IMR-90 (cell line): ENCODE measurements at regions not wholly inside any gene's neighbourhood (a gene's known extent, or its start where the extent isn't known, plus 50 kb on each side); places are given as distances from the start of the nearest gene placed in this dataset.

Source experiments
- ATAC-seq: fragments of 200-7000 bp; cut with Tn5 transposase; 2 replicates; pipeline ENCODE4 v1.9.1; 2020; ENCODE audit warnings: low read depth, mild to moderate bottlenecking, moderate library complexity
- BruUV-seq: library from RNA; stranded (reverse); fragments of 400-500 nt; replicated peaks from 2 replicates; lab custom pipeline; 2021; lab: Mats Ljungman, UMichigan
- CTCF ChIA-PET: fragments of 300-600 bp; formaldehyde crosslinking; extraction: SDS; loops from one replicate; lab custom pipeline; 2021; ENCODE audit warnings: antibody characterized with exemption; lab: Yijun Ruan, JAX
- POLR2A ChIA-PET: fragments of 300-600 bp; sonication (Branson Sonifier 250); formaldehyde crosslinking; loops from one replicate; lab custom pipeline; 2022; ENCODE audit warnings: antibody characterized with exemption; ENCODE audit not compliant: unreplicated experiment; lab: Charles Lee
- DNase-seq: peaks from one replicate; pipeline ENCODE4 v3.0.0; 2013
- H2AFZ ChIP-seq: replicated peaks from 2 replicates; pipeline ENCODE3; 2013; ENCODE audit warnings: low read length, mild to moderate bottlenecking; ENCODE audit not compliant: poor library complexity
- H2AK5ac ChIP-seq: 2 replicates; pipeline ENCODE4 v1.6.1; 2013; ENCODE audit warnings: low read depth, low read length, inconsistent platforms
- H2AK9ac ChIP-seq: replicated peaks from 2 replicates; pipeline ENCODE3; 2013; ENCODE audit warnings: mild to moderate bottlenecking, low read depth, low read length, moderate library complexity; ENCODE audit not compliant: poor library complexity
- H2BK120ac ChIP-seq: 2 replicates; pipeline ENCODE4 v1.6.1; 2013; ENCODE audit warnings: low read depth, low read length, inconsistent platforms
- H2BK15ac ChIP-seq: 3 replicates; pipeline ENCODE4 v1.6.1; 2013; ENCODE audit warnings: low read depth, low read length, inconsistent platforms
- H2BK20ac ChIP-seq: 2 replicates; pipeline ENCODE4 v1.6.1; 2013; ENCODE audit warnings: low read depth, mild to moderate bottlenecking, inconsistent platforms, low read length, moderate library complexity
- H2BK5ac ChIP-seq: 2 replicates; pipeline ENCODE4 v1.6.1; 2013; ENCODE audit warnings: mild to moderate bottlenecking, low read depth, low read length, inconsistent platforms; ENCODE audit not compliant: poor library complexity, severe bottlenecking
- H3K14ac ChIP-seq: replicated peaks from 2 replicates; pipeline ENCODE4 v1.6.1; 2013; ENCODE audit warnings: low read depth, low read length, inconsistent platforms
- H3K18ac ChIP-seq: 2 replicates; pipeline ENCODE4 v1.6.1; 2013; ENCODE audit warnings: low read depth, low read length, control low read depth
- H3K23ac ChIP-seq: 2 replicates; pipeline ENCODE4 v1.6.1; 2013; ENCODE audit warnings: low read depth, low read length, inconsistent platforms
- H3K27ac ChIP-seq: 2 replicates; pipeline ENCODE4 v1.5.1; 2013; ENCODE audit warnings: mild to moderate bottlenecking, control low read depth, low read length; ENCODE audit not compliant: insufficient read depth
- H3K27me3 ChIP-seq: 2 replicates; pipeline ENCODE4 v1.6.1; 2013; ENCODE audit warnings: low read length; ENCODE audit not compliant: control insufficient read depth, insufficient read depth
- H3K36me3 ChIP-seq: 2 replicates; pipeline ENCODE4 v1.6.1; 2013; ENCODE audit warnings: low read length, mixed read lengths; ENCODE audit not compliant: control insufficient read depth, insufficient read depth
- H3K4ac ChIP-seq: 2 replicates; pipeline ENCODE4 v1.6.1; 2013; ENCODE audit warnings: low read depth, low read length, inconsistent platforms
- H3K4me1 ChIP-seq: 2 replicates; pipeline ENCODE4 v1.6.1; 2013; ENCODE audit warnings: low read length, mixed read lengths; ENCODE audit not compliant: control insufficient read depth, insufficient read depth
- H3K4me2 ChIP-seq: 2 replicates; pipeline ENCODE4 v1.6.1; 2013; ENCODE audit warnings: low read depth, mild to moderate bottlenecking, control low read depth, low read length, moderate library complexity
- H3K4me3 ChIP-seq: 2 replicates; pipeline ENCODE4 v1.5.1; 2013; ENCODE audit warnings: low read depth, mild to moderate bottlenecking, control low read depth, low read length, moderate library complexity; ENCODE audit not compliant: insufficient read depth
- H3K56ac ChIP-seq: 2 replicates; pipeline ENCODE4 v1.6.1; 2013; ENCODE audit warnings: low read length, inconsistent platforms; ENCODE audit not compliant: insufficient read depth; ENCODE audit errors: extremely low read depth
- H3K79me1 ChIP-seq, 2 experiments: 2 replicates each; pipeline ENCODE4 v1.6.1; 2013; ENCODE audit warnings: low read length in 2 of 2, inconsistent platforms in 1 of 2, low read depth in 1 of 2
- H3K9ac ChIP-seq: 2 replicates; pipeline ENCODE4 v1.6.1; 2013; ENCODE audit warnings: low read depth, low read length, control low read depth
- H3K9me1 ChIP-seq: 2 replicates; pipeline ENCODE4 v1.6.1; 2013; ENCODE audit warnings: low read length, inconsistent platforms; ENCODE audit not compliant: insufficient read depth
- H3K9me3 ChIP-seq: 2 replicates; pipeline ENCODE4 v1.6.1; 2013; ENCODE audit warnings: low read length; ENCODE audit not compliant: control insufficient read depth, insufficient read depth
- H4K20me1 ChIP-seq: 2 replicates; pipeline ENCODE4 v1.6.1; 2013; ENCODE audit warnings: low read length, inconsistent platforms; ENCODE audit not compliant: insufficient read depth
- H4K5ac ChIP-seq: 2 replicates; pipeline ENCODE4 v1.6.1; 2013; ENCODE audit warnings: mild to moderate bottlenecking, low read depth, low read length, control low read depth
- H4K8ac ChIP-seq, 2 experiments: 2 replicates each; pipeline ENCODE4 v1.6.1; 2013; ENCODE audit warnings: low read depth in 2 of 2, low read length in 2 of 2, control low read depth in 1 of 2, inconsistent platforms in 1 of 2
- H4K91ac ChIP-seq: 2 replicates; pipeline ENCODE4 v1.6.1; 2013; ENCODE audit warnings: low read depth, low read length, inconsistent platforms; ENCODE audit not compliant: insufficient read depth
- CTCF ChIP-seq: conservative IDR thresholded peaks from 2 replicates; pipeline ENCODE4 v1.5.1; 2012; ENCODE audit warnings: mild to moderate bottlenecking, low read depth, low read length, improper control_type of control experiment
- RAD21 ChIP-seq: IDR thresholded peaks from 2 replicates; pipeline ENCODE4 v1.6.1; 2012; ENCODE audit warnings: low read length, improper control_type of control experiment
- RCOR1 ChIP-seq: IDR thresholded peaks from 2 replicates; pipeline ENCODE4 v1.6.1; 2012; ENCODE audit warnings: mild to moderate bottlenecking, low read length, improper control_type of control experiment; ENCODE audit not compliant: insufficient replicate concordance
- WGBS, 2 experiments: methylation state at CpG; one replicate each; pipeline versions ENCODE4 v1.1.5 to v1.1.7; 2013; ENCODE audit warnings: missing lambda C conversion rate in 2 of 2; ENCODE audit not compliant: insufficient read length in 1 of 2; ENCODE audit errors: extremely low coverage in 2 of 2; 5-methylcytosine and 5-hydroxymethylcytosine counted together
- dilution Hi-C: fragments of 300-500 bp; cut with HindIII; formaldehyde crosslinking; loops from one replicate; pipeline ENCODE4 v1.14.3; 2018; ENCODE audit warnings: low sequenced_read_pairs; ENCODE audit not compliant: unreplicated experiment
- in situ Hi-C: fragments of 300-500 bp; cut with MboI; formaldehyde crosslinking; loops from 3 replicates; pipeline ENCODE4 v1.14.3; 2019; ENCODE audit warnings: low sequenced_read_pairs, inconsistent platforms, mixed read lengths
- intact Hi-C: fragments of 100-400 bp; cut with micrococcal nuclease; formaldehyde crosslinking; loops from 2 replicates; pipeline ENCODE4 v1.10.0; 2022
- TF ChIP-seq, protein P1 (sequence below): fragments of 150-350 bp; IDR thresholded peaks from 2 replicates; pipeline ENCODE4 v1.6.1; 2017; ENCODE audit warnings: mild to moderate bottlenecking, antibody characterized with exemption, low read length, low read depth

- no peaks in the 10 kb centered on the region for H3K27me3 ChIP-seq
- no peak overlapping the region for H2BK5ac ChIP-seq
- WGBS, 2 experiments, result no CpG with 5 or more reads among the region's 1 CpG
- H3K14ac ChIP-seq, result no peak overlapping the region
- POLR2A ChIA-PET, result no interaction called here
- no peak overlapping the region for H3K18ac ChIP-seq
- H3K23ac ChIP-seq, result no peak overlapping the region
- no peak overlapping the region for H3K4ac ChIP-seq
- no peak overlapping the region for H4K91ac ChIP-seq
- no peak overlapping the region for H2AK5ac ChIP-seq
- in situ Hi-C loops, result loop anchor here (10.0 kb wide), 1 partner anchor 62 kb away; no protein-coding TSS in a partner anchor
- intact Hi-C loops, result no loop called here
- no peaks in the 10 kb centered on the region for H4K20me1 ChIP-seq
- H3K56ac ChIP-seq, result no peak overlapping the region
- no peaks in the 10 kb centered on the region for H3K79me1 ChIP-seq
- no peak overlapping the region for H3K4me3 ChIP-seq
- no TSS peak for BruUV-seq
- H3K9me1 ChIP-seq, result no peaks in the 10 kb centered on the region
- no peak overlapping the region for H2BK120ac ChIP-seq
- ATAC-seq (no peak), DNase-seq (no peak)
- no peak overlapping the region for H2AK9ac ChIP-seq
- H3K4me1 ChIP-seq, result no peaks in the 10 kb centered on the region
- no peak overlapping the region for H2AFZ ChIP-seq
- H4K8ac ChIP-seq, result no peak overlapping the region
- dilution Hi-C loops, result no loop called here
- TF ChIP-seq RCOR1 (no peak), CTCF (no peak), RAD21 (no peak)
- TF ChIP-seq, protein P1, sequence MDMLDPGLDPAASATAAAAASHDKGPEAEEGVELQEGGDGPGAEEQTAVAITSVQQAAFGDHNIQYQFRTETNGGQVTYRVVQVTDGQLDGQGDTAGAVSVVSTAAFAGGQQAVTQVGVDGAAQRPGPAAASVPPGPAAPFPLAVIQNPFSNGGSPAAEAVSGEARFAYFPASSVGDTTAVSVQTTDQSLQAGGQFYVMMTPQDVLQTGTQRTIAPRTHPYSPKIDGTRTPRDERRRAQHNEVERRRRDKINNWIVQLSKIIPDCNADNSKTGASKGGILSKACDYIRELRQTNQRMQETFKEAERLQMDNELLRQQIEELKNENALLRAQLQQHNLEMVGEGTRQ, result no peak
- no peak overlapping the region for H2BK15ac ChIP-seq
- H3K36me3 ChIP-seq, result no peaks in the 10 kb centered on the region
- H2BK20ac ChIP-seq, result no peak overlapping the region
- no peak overlapping the region for H3K9ac ChIP-seq
- H3K4me2 ChIP-seq, result no peak overlapping the region
- no peak overlapping the region for H4K5ac ChIP-seq
- H3K27ac ChIP-seq, result no peak overlapping the region
- CTCF ChIA-PET, result interaction anchor here (1.4 kb wide), 1 partner anchor 657 kb away, joined by 3 read pairs; no protein-coding TSS in a partner anchor
- H3K9me3 ChIP-seq, result peaks cover 4% of the 10 kb centered on the region; the same call in 1 of the 2 replicates
Observed at GRCh38 chr16:26453215-26453614, 613.5 kb upstream of the C16orf82 start.
